Adrenal gland (tissue), 9 donors: ENCODE measurements at regions not wholly inside any gene's neighbourhood (a gene's known extent, or its start where the extent isn't known, plus 50 kb on each side); places are given as distances from the start of the nearest gene placed in this dataset.
A peak's percentile ranks its signal among the peaks of the same experiment; 100 is the strongest.

Experiments
- DNase-seq, 7 donors: peaks; one replicate each; pipeline ENCODE4 v3.0.0-alpha.2; 2019 to 2020
- H3K27ac ChIP-seq, 5 donors: fragments of 200-600 bp; sonication (generic) in 4 of 5; 1 replicate in 3 of 5; 2 replicates in 2 of 5; pipeline versions ENCODE4 v1.5.1 to v1.8.0; 2016 to 2020; ENCODE audit warnings: mild to moderate bottlenecking in 1 of 5
- H3K27me3 ChIP-seq: fragments of 200-600 bp; 2 replicates; pipeline ENCODE4 v1.8.0; 2021
- H3K36me3 ChIP-seq, 2 donors: fragments of 200-600 bp; replicated peaks in 1 of 2; 1 replicate in 1 of 2; 2 replicates in 1 of 2; pipeline versions ENCODE4 v1.5.1 to v1.8.0; 2018 to 2022
- H3K4me1 ChIP-seq, 2 donors: fragments of 200-600 bp; replicated peaks in 1 of 2; 1 replicate in 1 of 2; 2 replicates in 1 of 2; pipeline versions ENCODE4 v1.5.1 to v1.8.0; 2018 to 2021
- H3K4me3 ChIP-seq, 4 donors: fragments of 200-600 bp; sonication (generic) in 3 of 4; one replicate each; pipeline ENCODE4 v1.5.1; 2016 to 2018
- H3K9me3 ChIP-seq, 3 donors: fragments of 200-600 bp; sonication (generic) in 1 of 3; replicated peaks in 1 of 3; 1 replicate in 2 of 3; 2 replicates in 1 of 3; pipeline versions ENCODE4 v1.5.1 to v1.8.0; 2016 to 2021
- POLR2A ChIP-seq, 2 donors: fragments of 450-650 bp; IDR thresholded peaks; one replicate each; pipeline ENCODE4 v1.6.1; 2017; ENCODE audit warnings: antibody characterized with exemption in 2 of 2, mild to moderate bottlenecking in 2 of 2, moderate library complexity in 1 of 2
- WGBS, 4 donors: extraction: QIAGEN DNeasy Blood & Tissue Kit in 2 of 4; methylation state at CpG; one replicate each; pipeline versions ENCODE4 v1.1.5 to v1.1.7; 2013 to 2017; 5-methylcytosine and 5-hydroxymethylcytosine counted together
- intact Hi-C, 2 donors: fragments of 100-400 bp; cut with DNase I; formaldehyde crosslinking; loops; one replicate each; pipeline versions ENCODE4 v1.14.1 to v1.15.0; 2022 to 2023
- TF ChIP-seq, protein P1 (sequence below), 6 experiments: fragments of 450-650 bp in 4 of 6; fragments of 200-600 bp in 2 of 6; sonication (generic) in 1 of 6; IDR thresholded peaks; 1 replicate in 5 of 6; 2 replicates in 1 of 6; pipeline versions ENCODE4 v1.5.1 to v1.8.0; 2016 to 2021; ENCODE audit warnings: antibody characterized with exemption in 6 of 6, mild to moderate bottlenecking in 2 of 6, moderate library complexity in 1 of 6
- donor health status: healthy with polysubstance abuse.
- donor health status: Bipolar disorder and iron deficiency.
- donor health status: DM: yes; HTN: yes; CAD: no.
- donor health status: DM: no; HTN: no; CAD: no.
- donor health status: DM: no; HTN: no; CAD: no.

DNA sequence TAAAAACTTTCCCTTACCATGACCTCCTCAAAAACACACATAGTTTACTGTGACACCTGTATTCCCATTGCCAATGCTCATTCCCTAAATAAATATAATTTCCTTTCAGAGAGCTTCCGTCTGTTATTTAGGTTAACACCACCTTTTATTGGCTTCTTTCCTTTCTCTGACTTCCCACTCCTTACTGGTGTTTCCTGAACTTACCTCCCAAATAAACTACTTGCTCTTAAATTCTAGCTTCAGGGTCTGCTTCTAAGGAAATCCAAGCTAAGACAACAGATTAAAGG is 67.4 kb upstream of the ZNF746 start:
- Histone ChIP-seq H3K36me3 (peaks cover 0 to 5% of the 10 kb centered on the region in 2 donors), H3K27ac (peak overlapping the region in 1 of 5 donors; percentile 11)
- TF ChIP-seq, protein P1, sequence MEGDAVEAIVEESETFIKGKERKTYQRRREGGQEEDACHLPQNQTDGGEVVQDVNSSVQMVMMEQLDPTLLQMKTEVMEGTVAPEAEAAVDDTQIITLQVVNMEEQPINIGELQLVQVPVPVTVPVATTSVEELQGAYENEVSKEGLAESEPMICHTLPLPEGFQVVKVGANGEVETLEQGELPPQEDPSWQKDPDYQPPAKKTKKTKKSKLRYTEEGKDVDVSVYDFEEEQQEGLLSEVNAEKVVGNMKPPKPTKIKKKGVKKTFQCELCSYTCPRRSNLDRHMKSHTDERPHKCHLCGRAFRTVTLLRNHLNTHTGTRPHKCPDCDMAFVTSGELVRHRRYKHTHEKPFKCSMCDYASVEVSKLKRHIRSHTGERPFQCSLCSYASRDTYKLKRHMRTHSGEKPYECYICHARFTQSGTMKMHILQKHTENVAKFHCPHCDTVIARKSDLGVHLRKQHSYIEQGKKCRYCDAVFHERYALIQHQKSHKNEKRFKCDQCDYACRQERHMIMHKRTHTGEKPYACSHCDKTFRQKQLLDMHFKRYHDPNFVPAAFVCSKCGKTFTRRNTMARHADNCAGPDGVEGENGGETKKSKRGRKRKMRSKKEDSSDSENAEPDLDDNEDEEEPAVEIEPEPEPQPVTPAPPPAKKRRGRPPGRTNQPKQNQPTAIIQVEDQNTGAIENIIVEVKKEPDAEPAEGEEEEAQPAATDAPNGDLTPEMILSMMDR (IDR thresholded peaks at IDR 0.05), result no peak
- TF ChIP-seq POLR2A (IDR thresholded peaks at IDR 0.05), result no peak

DNA sequence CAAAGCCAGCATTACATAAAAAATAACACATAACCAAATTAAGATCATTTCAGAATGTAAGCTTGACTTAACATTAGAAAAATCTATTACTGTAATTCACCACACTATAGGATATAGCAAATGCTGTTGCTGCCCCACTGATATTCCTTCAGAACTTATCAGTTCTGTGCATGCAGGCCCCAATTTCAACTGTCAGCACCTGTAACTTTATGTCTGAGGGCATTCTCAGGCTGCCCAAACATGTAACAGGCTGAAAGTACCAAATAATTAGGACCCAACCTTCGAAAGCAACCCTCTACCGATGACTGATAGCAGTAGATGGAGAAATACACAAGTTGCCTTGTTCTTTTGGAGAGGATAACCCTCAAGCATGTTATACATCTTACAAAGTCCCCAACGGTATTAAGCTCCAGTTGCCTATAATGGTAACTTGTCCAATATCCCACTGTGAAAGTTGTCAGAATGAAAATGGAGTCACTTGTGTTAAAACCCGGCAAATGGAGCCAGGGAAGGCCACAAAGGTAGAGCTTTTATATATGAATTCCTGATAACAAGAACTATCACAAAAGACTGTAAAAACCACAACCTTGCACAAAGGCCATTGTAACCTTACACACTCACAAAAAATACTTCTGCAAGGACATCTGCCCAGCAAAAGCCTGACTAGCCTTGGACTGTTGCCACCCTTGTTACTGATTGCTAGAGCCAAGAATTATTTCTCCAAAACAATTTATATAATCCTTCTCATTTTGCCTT is 66.9 kb upstream of the ZNF746 start:
- TF ChIP-seq POLR2A (IDR thresholded peaks at IDR 0.05), result no peak
- TF ChIP-seq, protein P1 (IDR thresholded peaks at IDR 0.05), result no peak
- peaks cover 0 to 5% of the 10 kb centered on the region in 2 donors for H3K36me3 ChIP-seq

More for the DNA sequence above, 67.4 kb upstream of the ZNF746 start:
- intact Hi-C loops, result no loop called here
- H3K9me3 ChIP-seq, result peaks cover 0 to 13% (median 0%) of the 10 kb centered on the region in 3 donors
- no peak for DNase-seq
- peaks cover 8 to 12% of the 10 kb centered on the region in 2 donors for H3K4me1 ChIP-seq
- H3K4me3 ChIP-seq, result no peak overlapping the region
- no peaks in the 10 kb centered on the region for H3K27me3 ChIP-seq
- 36 to 64% (median 46%) methylated on average over 1 of the region's 1 CpG for WGBS, 4 donors

DNA sequence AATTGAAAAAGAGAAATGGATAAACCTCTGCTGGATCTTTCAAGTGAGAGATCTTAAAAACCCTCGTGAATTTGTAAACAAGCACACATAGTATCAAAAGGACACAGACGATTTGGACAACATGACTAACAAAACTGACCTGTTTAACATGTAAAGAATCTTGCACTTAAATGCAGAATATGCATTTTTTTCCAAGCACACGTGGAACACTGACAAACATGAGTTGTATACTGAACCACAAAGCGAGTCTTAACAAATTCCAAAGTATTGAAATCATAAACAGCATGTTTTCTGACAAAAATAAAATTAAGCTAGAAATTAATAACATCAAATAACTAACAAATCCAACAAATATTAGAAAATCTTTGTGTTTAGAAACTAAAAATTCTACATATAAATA is 65.0 kb upstream of the ZNF746 start:
- intact Hi-C loops, result no loop called here

More for the DNA sequence above, 66.9 kb upstream of the ZNF746 start:
- intact Hi-C loops, result no loop called here
- Histone ChIP-seq H3K27ac (peak overlapping the region in 2 of 5 donors; percentile 11 to 33), H3K27me3 (no peaks in the 10 kb centered on the region), H3K4me1 (peaks cover 8 to 12% of the 10 kb centered on the region in 2 donors), H3K4me3 (no peak overlapping the region), H3K9me3 (peaks cover 0 to 9% (median 0%) of the 10 kb centered on the region in 3 donors)
- DNase-seq, result peak; percentile 37 to 76 (median 68)
- 53 to 59% (median 57%) methylated on average over 4 of the region's 4 CpGs for WGBS, 4 donors

DNA sequence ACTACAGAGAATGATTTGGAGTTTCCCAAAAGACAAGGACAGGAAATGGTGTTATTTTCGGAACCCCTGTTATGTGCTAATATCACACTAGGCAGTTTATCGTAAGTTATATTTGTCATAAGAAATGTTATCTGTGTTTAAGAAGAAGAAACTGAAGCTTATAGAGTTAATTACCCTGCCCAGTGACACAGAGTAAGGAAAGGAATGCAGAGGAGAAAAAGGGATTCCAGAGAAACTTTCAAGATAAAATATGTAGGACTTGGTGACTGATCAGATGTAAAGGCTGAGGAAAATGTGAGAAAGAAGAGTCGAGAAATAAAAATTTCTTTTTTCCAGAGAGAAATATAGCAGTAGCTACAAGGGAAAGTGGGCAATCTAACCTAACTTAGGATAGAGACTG is 63.5 kb upstream of the ZNF746 start:
- Histone ChIP-seq H3K36me3 (peaks cover 0 to 23% of the 10 kb centered on the region in 2 donors), H3K4me3 (no peak overlapping the region), H3K27me3 (no peaks in the 10 kb centered on the region), H3K4me1 (peaks cover 8 to 12% of the 10 kb centered on the region in 2 donors), H3K9me3 (no peaks in the 10 kb centered on the region), H3K27ac (no peak overlapping the region)
- no peak for DNase-seq
- TF ChIP-seq POLR2A (IDR thresholded peaks at IDR 0.05), result no peak
- TF ChIP-seq, protein P1 (IDR thresholded peaks at IDR 0.05), result no peak
- WGBS, 4 donors, result 76 to 82% (median 78%) methylated on average over 3 of the region's 3 CpGs
- intact Hi-C loops, result no loop called here

More for the DNA sequence above, 65.0 kb upstream of the ZNF746 start:
- Histone ChIP-seq H3K9me3 (no peaks in the 10 kb centered on the region), H3K4me3 (no peak overlapping the region), H3K27me3 (no peaks in the 10 kb centered on the region), H3K27ac (no peak overlapping the region), H3K36me3 (peaks cover 0 to 14% of the 10 kb centered on the region in 2 donors), H3K4me1 (peaks cover 8 to 12% of the 10 kb centered on the region in 2 donors)
- 90 to 93% (median 92%) methylated on average over 4 of the region's 4 CpGs for WGBS, 4 donors
- no peak for DNase-seq
- TF ChIP-seq, protein P1 (IDR thresholded peaks at IDR 0.05), result no peak
- no peak for TF ChIP-seq POLR2A (IDR thresholded peaks at IDR 0.05)
